ENCODE measurements at regions not wholly inside any gene's neighbourhood (a gene's known extent, or its start where the extent isn't known, plus 50 kb on each side); places are given as distances from the start of the nearest gene placed in this dataset.

DNA sequence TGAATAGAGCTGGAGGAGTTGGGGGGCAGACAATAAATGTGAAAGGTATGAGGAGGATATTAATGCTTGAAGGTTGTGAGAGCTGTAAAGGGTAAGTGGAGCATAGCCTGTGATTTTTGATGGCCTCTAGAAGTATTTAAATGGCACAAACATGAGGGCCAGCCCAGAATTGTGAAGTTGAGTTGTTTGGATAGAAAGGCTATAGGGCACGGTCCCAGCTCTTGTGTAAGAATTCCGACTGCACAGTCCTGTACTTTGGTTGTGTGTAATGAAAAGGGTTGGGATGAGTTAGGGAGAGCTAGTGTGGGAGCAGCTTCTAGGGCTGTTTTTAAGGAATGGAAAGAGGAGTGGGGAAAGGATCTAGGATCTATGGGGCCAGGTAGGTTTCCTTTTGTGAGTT is 665.5 kb downstream of the USP25 start:
- TF ChIP-seq, protein P1, sequence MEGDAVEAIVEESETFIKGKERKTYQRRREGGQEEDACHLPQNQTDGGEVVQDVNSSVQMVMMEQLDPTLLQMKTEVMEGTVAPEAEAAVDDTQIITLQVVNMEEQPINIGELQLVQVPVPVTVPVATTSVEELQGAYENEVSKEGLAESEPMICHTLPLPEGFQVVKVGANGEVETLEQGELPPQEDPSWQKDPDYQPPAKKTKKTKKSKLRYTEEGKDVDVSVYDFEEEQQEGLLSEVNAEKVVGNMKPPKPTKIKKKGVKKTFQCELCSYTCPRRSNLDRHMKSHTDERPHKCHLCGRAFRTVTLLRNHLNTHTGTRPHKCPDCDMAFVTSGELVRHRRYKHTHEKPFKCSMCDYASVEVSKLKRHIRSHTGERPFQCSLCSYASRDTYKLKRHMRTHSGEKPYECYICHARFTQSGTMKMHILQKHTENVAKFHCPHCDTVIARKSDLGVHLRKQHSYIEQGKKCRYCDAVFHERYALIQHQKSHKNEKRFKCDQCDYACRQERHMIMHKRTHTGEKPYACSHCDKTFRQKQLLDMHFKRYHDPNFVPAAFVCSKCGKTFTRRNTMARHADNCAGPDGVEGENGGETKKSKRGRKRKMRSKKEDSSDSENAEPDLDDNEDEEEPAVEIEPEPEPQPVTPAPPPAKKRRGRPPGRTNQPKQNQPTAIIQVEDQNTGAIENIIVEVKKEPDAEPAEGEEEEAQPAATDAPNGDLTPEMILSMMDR (conservative IDR thresholded peaks at IDR 0.05; ENCODE audit: low read depth in 2 of 2): no peak
- TF ChIP-seq, protein P2, sequence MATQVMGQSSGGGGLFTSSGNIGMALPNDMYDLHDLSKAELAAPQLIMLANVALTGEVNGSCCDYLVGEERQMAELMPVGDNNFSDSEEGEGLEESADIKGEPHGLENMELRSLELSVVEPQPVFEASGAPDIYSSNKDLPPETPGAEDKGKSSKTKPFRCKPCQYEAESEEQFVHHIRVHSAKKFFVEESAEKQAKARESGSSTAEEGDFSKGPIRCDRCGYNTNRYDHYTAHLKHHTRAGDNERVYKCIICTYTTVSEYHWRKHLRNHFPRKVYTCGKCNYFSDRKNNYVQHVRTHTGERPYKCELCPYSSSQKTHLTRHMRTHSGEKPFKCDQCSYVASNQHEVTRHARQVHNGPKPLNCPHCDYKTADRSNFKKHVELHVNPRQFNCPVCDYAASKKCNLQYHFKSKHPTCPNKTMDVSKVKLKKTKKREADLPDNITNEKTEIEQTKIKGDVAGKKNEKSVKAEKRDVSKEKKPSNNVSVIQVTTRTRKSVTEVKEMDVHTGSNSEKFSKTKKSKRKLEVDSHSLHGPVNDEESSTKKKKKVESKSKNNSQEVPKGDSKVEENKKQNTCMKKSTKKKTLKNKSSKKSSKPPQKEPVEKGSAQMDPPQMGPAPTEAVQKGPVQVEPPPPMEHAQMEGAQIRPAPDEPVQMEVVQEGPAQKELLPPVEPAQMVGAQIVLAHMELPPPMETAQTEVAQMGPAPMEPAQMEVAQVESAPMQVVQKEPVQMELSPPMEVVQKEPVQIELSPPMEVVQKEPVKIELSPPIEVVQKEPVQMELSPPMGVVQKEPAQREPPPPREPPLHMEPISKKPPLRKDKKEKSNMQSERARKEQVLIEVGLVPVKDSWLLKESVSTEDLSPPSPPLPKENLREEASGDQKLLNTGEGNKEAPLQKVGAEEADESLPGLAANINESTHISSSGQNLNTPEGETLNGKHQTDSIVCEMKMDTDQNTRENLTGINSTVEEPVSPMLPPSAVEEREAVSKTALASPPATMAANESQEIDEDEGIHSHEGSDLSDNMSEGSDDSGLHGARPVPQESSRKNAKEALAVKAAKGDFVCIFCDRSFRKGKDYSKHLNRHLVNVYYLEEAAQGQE (IDR thresholded peaks at IDR 0.05; ENCODE audit: unreplicated experiment): no peak
- TF ChIP-seq ZNF331 (CRISPR knock-in tag; IDR thresholded peaks at IDR 0.05; ENCODE audit: low read depth): no peak
- no peak for TF ChIP-seq POLR2AphosphoS5 (IDR thresholded peaks at IDR 0.05; ENCODE audit: low read depth)
- TF ChIP-seq EZH2phosphoT487 (IDR thresholded peaks at IDR 0.05; ENCODE audit: unreplicated experiment): no peak
- no peak for TF ChIP-seq EZH2 (IDR thresholded peaks at IDR 0.05; ENCODE audit: low read depth, unreplicated experiment)
- TF ChIP-seq CREB1 (CRISPR knock-in tag; IDR thresholded peaks at IDR 0.05; ENCODE audit: low read depth): no peak
- TF ChIP-seq, protein P3, sequence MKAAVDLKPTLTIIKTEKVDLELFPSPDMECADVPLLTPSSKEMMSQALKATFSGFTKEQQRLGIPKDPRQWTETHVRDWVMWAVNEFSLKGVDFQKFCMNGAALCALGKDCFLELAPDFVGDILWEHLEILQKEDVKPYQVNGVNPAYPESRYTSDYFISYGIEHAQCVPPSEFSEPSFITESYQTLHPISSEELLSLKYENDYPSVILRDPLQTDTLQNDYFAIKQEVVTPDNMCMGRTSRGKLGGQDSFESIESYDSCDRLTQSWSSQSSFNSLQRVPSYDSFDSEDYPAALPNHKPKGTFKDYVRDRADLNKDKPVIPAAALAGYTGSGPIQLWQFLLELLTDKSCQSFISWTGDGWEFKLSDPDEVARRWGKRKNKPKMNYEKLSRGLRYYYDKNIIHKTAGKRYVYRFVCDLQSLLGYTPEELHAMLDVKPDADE (IDR thresholded peaks at IDR 0.05): no peak
- TF ChIP-seq NANOG (IDR thresholded peaks at IDR 0.05; ENCODE audit: borderline replicate concordance): no peak
- TF ChIP-seq ZNF114 (CRISPR knock-in tag; IDR thresholded peaks at IDR 0.05): no peak

All from GM23338 (cell line).